K562 (cell line): ENCODE measurements at regions not wholly inside any gene's neighbourhood (a gene's known extent, or its start where the extent isn't known, plus 50 kb on each side); places are given as distances from the start of the nearest gene placed in this dataset.
A peak's percentile ranks its signal among the peaks of the same experiment; 100 is the strongest.

ENCODE experiments used
- ATAC-seq: fragments of 200-7000 bp; cut with Tn5 transposase; 3 replicates; pipeline ENCODE4 v1.9.1; 2020; ENCODE audit warnings: moderate library complexity
- BruUV-seq: library from RNA; stranded (reverse); fragments of 400-500 nt; replicated peaks from 2 replicates; lab custom pipeline; 2021; lab: Mats Ljungman, UMichigan
- CTCF ChIA-PET: fragments of 300-600 bp; formaldehyde crosslinking; extraction: SDS; loops from one replicate; lab custom pipeline; 2021; ENCODE audit warnings: low intra/inter-chr PET ratio; lab: Yijun Ruan, JAX
- POLR2A ChIA-PET: fragments of 300-600, 350-650 bp; sonication (Branson Sonifier 250); formaldehyde crosslinking; extraction: SDS; loops from one replicate; lab custom pipeline; 2021; ENCODE audit warnings: antibody characterized with exemption, inconsistent platforms; lab: Yijun Ruan, JAX
- DNase-seq, 4 experiments: peaks; one replicate each; pipeline versions ENCODE4 v3.0.0 to v3.0.0-alpha.2; 2011 to 2018; ENCODE audit warnings: low spot score in 3 of 4, mixed read lengths in 3 of 4; ENCODE audit errors: extremely low read depth in 1 of 4
- FAIRE-seq: peaks from 2 replicates; lab custom pipeline; 2011; peaks lifted over from hg19 to GRCh38; lab: Jason Lieb, UNC
- H2AFZ ChIP-seq: 2 replicates; pipeline ENCODE4 v1.6.0; 2011; ENCODE audit warnings: low read depth, low read length, control low read depth, inconsistent platforms
- H3K27ac ChIP-seq: fragments of 200-600 bp; 3 replicates; pipeline ENCODE4 v1.8.0; 2011; ENCODE audit warnings: low read depth, mild to moderate bottlenecking, control low read depth, inconsistent platforms, low read length, moderate library complexity, mixed read lengths; ENCODE audit errors: extremely low read depth
- H3K27me3 ChIP-seq, 2 experiments: fragments of 300-600 bp in 1 of 2; 2 replicates in 1 of 2; 3 replicates in 1 of 2; pipeline versions ENCODE4 v1.6.0 to v1.8.0; 2011; ENCODE audit warnings: inconsistent platforms in 2 of 2, low read length in 2 of 2, mild to moderate bottlenecking in 1 of 2, mixed read lengths in 1 of 2, moderate library complexity in 1 of 2; ENCODE audit not compliant: control insufficient read depth in 2 of 2, insufficient read depth in 2 of 2
- H3K36me3 ChIP-seq: fragments of 300-600 bp; 3 replicates; pipeline ENCODE4 v1.8.0; 2011; ENCODE audit warnings: mild to moderate bottlenecking, low read length, inconsistent platforms; ENCODE audit not compliant: control insufficient read depth, insufficient read depth
- H3K4me1 ChIP-seq, 2 experiments: fragments of 200-600 bp in 1 of 2; replicated peaks in 1 of 2; 2 replicates in 1 of 2; 3 replicates in 1 of 2; pipeline versions ENCODE4 v1.5.1 to v1.8.0; 2011; ENCODE audit warnings: inconsistent platforms in 2 of 2, low read length in 2 of 2, mild to moderate bottlenecking in 1 of 2, mixed read lengths in 1 of 2, moderate library complexity in 1 of 2; ENCODE audit not compliant: control insufficient read depth in 2 of 2, insufficient read depth in 2 of 2
- H3K4me2 ChIP-seq: 2 replicates; pipeline ENCODE4 v1.6.1; 2011; ENCODE audit warnings: low read length, control low read depth, inconsistent platforms, mixed read lengths; ENCODE audit not compliant: insufficient read depth
- H3K4me3 ChIP-seq: fragments of 200-600 bp; sonication (generic), shearing (Covaris generic); 2 replicates; pipeline ENCODE4 v1.5.1; 2016; ENCODE audit warnings: control low read depth, inconsistent platforms
- H3K79me2 ChIP-seq: fragments of 200-600 bp; 3 replicates; pipeline ENCODE4 v1.8.0; 2011; ENCODE audit warnings: low read length, inconsistent platforms; ENCODE audit not compliant: control insufficient read depth, insufficient read depth
- H3K9ac ChIP-seq, 2 experiments: 2 replicates each; pipeline versions ENCODE4 v1.6.0 to v1.6.1; 2011; ENCODE audit warnings: low read depth in 2 of 2, low read length in 2 of 2, control low read depth in 1 of 2, inconsistent platforms in 1 of 2, mild to moderate bottlenecking in 1 of 2, mixed read lengths in 1 of 2; ENCODE audit not compliant: insufficient read depth in 1 of 2
- H3K9me1 ChIP-seq: one replicate; pipeline ENCODE4 v1.6.0; 2011; ENCODE audit warnings: inconsistent platforms, mild to moderate bottlenecking, low read length, moderate library complexity; ENCODE audit not compliant: control insufficient read depth, insufficient read depth
- H3K9me3 ChIP-seq: replicated peaks from 2 replicates; pipeline ENCODE4 v1.5.1; 2011; ENCODE audit warnings: low read depth, low read length, inconsistent platforms; ENCODE audit not compliant: control insufficient read depth, insufficient read depth
- H4K20me1 ChIP-seq: replicated peaks from 2 replicates; pipeline ENCODE4 v1.6.1; 2011; ENCODE audit warnings: low read length, inconsistent platforms, mixed read lengths; ENCODE audit not compliant: control insufficient read depth, insufficient read depth
- CBX8 ChIP-seq: fragments of 200-600 bp; sonication (generic); IDR thresholded peaks from 2 replicates; pipeline ENCODE4 v1.6.1; 2012; ENCODE audit warnings: borderline replicate concordance, mixed run types, low read depth, mild to moderate bottlenecking, moderate library complexity, mixed read lengths, low read length, control low read depth, inconsistent platforms; ENCODE audit not compliant: poor library complexity, severe bottlenecking; ENCODE audit errors: extremely low read depth
- CCNT2 ChIP-seq: IDR thresholded peaks from 2 replicates; pipeline ENCODE4 v1.6.1; 2011; ENCODE audit warnings: borderline replicate concordance, low read depth, mild to moderate bottlenecking, moderate library complexity, mixed read lengths, low read length; ENCODE audit not compliant: insufficient read length; ENCODE audit errors: extremely low read depth
- DPF2 ChIP-seq: fragments of 450-650 bp; IDR thresholded peaks from 2 replicates; pipeline ENCODE4 v1.6.1; 2016
- EP300 ChIP-seq: IDR thresholded peaks from 2 replicates; pipeline ENCODE4 v1.6.1; 2012; ENCODE audit warnings: low read length, improper control_type of control experiment
- FOXJ3 ChIP-seq: sonication (generic); formaldehyde crosslinking; IDR thresholded peaks from 2 replicates; pipeline ENCODE4 v1.4.0; 2020; ENCODE audit warnings: mild to moderate bottlenecking, missing genetic modification reagents
- FOXK2 ChIP-seq, 2 experiments: fragments of 450-650 bp; IDR thresholded peaks in 1 of 2; conservative IDR thresholded peaks in 1 of 2; 2 replicates each; pipeline ENCODE4 v1.6.1; 2016; ENCODE audit warnings: low read depth in 2 of 2, mild to moderate bottlenecking in 1 of 2
- HDAC3 ChIP-seq: fragments of 450-650 bp; IDR thresholded peaks from 2 replicates; pipeline ENCODE4 v1.6.1; 2018; ENCODE audit warnings: borderline replicate concordance, mild to moderate bottlenecking, moderate library complexity; ENCODE audit not compliant: partially characterized antibody
- HDAC8 ChIP-seq: fragments of 450-650 bp; IDR thresholded peaks from 2 replicates; pipeline ENCODE4 v1.6.1; 2016; ENCODE audit warnings: mild to moderate bottlenecking, missing genetic modification characterization, moderate library complexity, missing compliant biosample characterization
- ILF3 ChIP-seq: fragments of 450-650 bp; IDR thresholded peaks from 2 replicates; pipeline ENCODE4 v1.6.1; 2018; ENCODE audit warnings: antibody characterized with exemption, mild to moderate bottlenecking, moderate library complexity, borderline replicate concordance
- MAFG ChIP-seq: fragments of 450-650 bp; conservative IDR thresholded peaks from 2 replicates; pipeline ENCODE4 v1.6.1; 2016; ENCODE audit warnings: missing genetic modification characterization, missing compliant biosample characterization
- MAFK ChIP-seq: IDR thresholded peaks from 2 replicates; pipeline ENCODE4 v1.6.1; 2011; ENCODE audit warnings: low read length, improper control_type of control experiment
- MYBL2 ChIP-seq, 2 experiments: fragments of 450-650 bp in 1 of 2; sonication (generic) in 1 of 2; formaldehyde crosslinking in 1 of 2; IDR thresholded peaks; 2 replicates each; pipeline versions ENCODE4 v1.6.1 to v1.8.1; 2017 to 2022; ENCODE audit warnings: borderline replicate concordance in 1 of 2, inconsistent platforms in 1 of 2, low read depth in 1 of 2, mild to moderate bottlenecking in 1 of 2, missing genetic modification reagents in 1 of 2, moderate library complexity in 1 of 2
- NCOA2 ChIP-seq, 2 experiments: fragments of 450-650 bp; IDR thresholded peaks; 2 replicates each; pipeline ENCODE4 v1.6.1; 2018; ENCODE audit warnings: mild to moderate bottlenecking in 2 of 2, moderate library complexity in 1 of 2; ENCODE audit not compliant: partially characterized antibody in 2 of 2
- RB1 ChIP-seq: fragments of 450-650 bp; IDR thresholded peaks from 2 replicates; pipeline ENCODE4 v1.6.1; 2017; ENCODE audit warnings: low read depth, mild to moderate bottlenecking
- TGIF2 ChIP-seq: sonication (generic); formaldehyde crosslinking; IDR thresholded peaks from 2 replicates; pipeline ENCODE4 v1.8.1; 2022; ENCODE audit warnings: mild to moderate bottlenecking, missing genetic modification reagents, moderate library complexity
- ZFP36 ChIP-seq: fragments of 150-350 bp; IDR thresholded peaks from 2 replicates; pipeline ENCODE4 v1.6.1; 2018; ENCODE audit warnings: low read length, low read depth; ENCODE audit not compliant: partially characterized antibody
- ZNF263 ChIP-seq: sonication (generic); formaldehyde crosslinking; IDR thresholded peaks from 2 replicates; pipeline ENCODE4 v1.8.0; 2022; ENCODE audit warnings: mild to moderate bottlenecking, missing genetic modification reagents, borderline replicate concordance
- WGBS: fragments of 100-300 bp; shearing (Covaris generic); methylation state at CpG from one replicate; pipeline ENCODE4 v1.1.6; 2016; ENCODE audit warnings: low coverage, mixed read lengths; ENCODE audit not compliant: insufficient coverage; ENCODE audit errors: missing lambda C conversion rate; 5-methylcytosine and 5-hydroxymethylcytosine counted together
- in situ Hi-C: fragments of 300-500 bp; cut with MboI; formaldehyde crosslinking; loops from 4 replicates; pipeline ENCODE4 v1.15.0; 2018; ENCODE audit warnings: inconsistent platforms, mixed read lengths
- intact Hi-C: fragments of 100-400 bp; cut with micrococcal nuclease; formaldehyde crosslinking; loops from 2 replicates; pipeline ENCODE4 v1.14.2; 2022
- TF ChIP-seq, protein P1 (sequence below): fragments of 450-650 bp; IDR thresholded peaks from 2 replicates; pipeline ENCODE4 v1.6.1; 2016
- TF ChIP-seq, protein P2 (sequence below): sonication (generic); formaldehyde crosslinking; IDR thresholded peaks from 2 replicates; pipeline ENCODE4 v1.8.1; 2023; ENCODE audit warnings: mild to moderate bottlenecking, missing genetic modification reagents

DNA sequence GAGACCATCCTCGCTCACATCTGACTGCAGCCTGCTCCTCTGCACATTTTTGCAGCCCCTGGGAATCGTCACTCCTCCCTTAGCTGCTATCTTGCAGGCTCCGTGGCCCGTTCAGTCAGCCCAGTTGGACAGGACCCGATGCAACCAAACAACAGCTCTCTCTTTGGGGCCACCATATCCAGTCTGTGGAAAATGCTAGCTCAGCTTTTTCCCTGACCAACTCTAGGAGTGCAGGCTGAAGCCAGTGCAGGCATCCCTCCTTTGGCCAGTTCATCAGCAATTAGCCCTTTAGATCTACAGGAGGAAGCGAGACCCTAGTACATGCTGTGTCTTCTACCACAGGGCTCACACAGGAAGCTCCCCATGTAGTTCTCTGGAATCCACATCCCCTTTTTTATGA lies 182.1 kb downstream of the HS3ST3A1 start:
- Histone ChIP-seq H3K4me2 (no peak overlapping the region), H3K27me3 (no peaks in the 10 kb centered on the region), H3K36me3 (no peaks in the 10 kb centered on the region), H3K79me2 (no peaks in the 10 kb centered on the region), H3K9me3 (no peaks in the 10 kb centered on the region), H4K20me1 (no peaks in the 10 kb centered on the region), H3K4me3 (no peak overlapping the region), H3K4me1 (peaks cover 0 to 15% of the 10 kb centered on the region in 2 experiments; a peak in 3 of 5 replicates), H2AFZ (no peak overlapping the region), H3K9me1 (no peaks in the 10 kb centered on the region), H3K9ac (no peak overlapping the region), H3K27ac (no peak overlapping the region)
- ChIA-PET CTCF (no interaction called here), POLR2A (interaction anchor here (1.2 kb wide), 1 partner anchor 91 kb away, joined by 4 read pairs; no protein-coding TSS in a partner anchor)
- 38% methylated on average over 2 of the region's 6 CpGs for WGBS
- FAIRE-seq (no peak), DNase-seq (no peak), ATAC-seq (no peak; the same call in 2 of the 3 replicates)
- in situ Hi-C loops (no loop called here), intact Hi-C loops (no loop called here)
- BruUV-seq, result no TSS peak
- TF ChIP-seq RB1 (no peak), FOXK2 (conservative IDR thresholded peaks at IDR 0.05 in 1 of 2, IDR thresholded peaks at IDR 0.05 in 1 of 2; ENCODE audit: low read depth in 2 of 2) (no peak), FOXJ3 (CRISPR knock-in tag) (no peak), TGIF2 (CRISPR knock-in tag) (no peak), HDAC3 (no peak), CBX8 (no peak), NCOA2 (IDR thresholded peaks at IDR 0.05; ENCODE audit: partially characterized antibody in 2 of 2) (no peak), MYBL2 (IDR thresholded peaks at IDR 0.05; ENCODE audit: low read depth) (no peak), MYBL2 (CRISPR knock-in tag; IDR thresholded peaks at IDR 0.05; ENCODE audit: borderline replicate concordance) (no peak), DPF2 (no peak), ZNF263 (no peak), MAFK (peak; percentile 78), MAFG (tag) (peak; percentile 80), EP300 (no peak), CCNT2 (no peak), HDAC8 (no peak), ILF3 (no peak), ZFP36 (no peak)
- TF ChIP-seq, protein P1, sequence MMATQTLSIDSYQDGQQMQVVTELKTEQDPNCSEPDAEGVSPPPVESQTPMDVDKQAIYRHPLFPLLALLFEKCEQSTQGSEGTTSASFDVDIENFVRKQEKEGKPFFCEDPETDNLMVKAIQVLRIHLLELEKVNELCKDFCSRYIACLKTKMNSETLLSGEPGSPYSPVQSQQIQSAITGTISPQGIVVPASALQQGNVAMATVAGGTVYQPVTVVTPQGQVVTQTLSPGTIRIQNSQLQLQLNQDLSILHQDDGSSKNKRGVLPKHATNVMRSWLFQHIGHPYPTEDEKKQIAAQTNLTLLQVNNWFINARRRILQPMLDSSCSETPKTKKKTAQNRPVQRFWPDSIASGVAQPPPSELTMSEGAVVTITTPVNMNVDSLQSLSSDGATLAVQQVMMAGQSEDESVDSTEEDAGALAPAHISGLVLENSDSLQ, result no peak
- TF ChIP-seq, protein P2, sequence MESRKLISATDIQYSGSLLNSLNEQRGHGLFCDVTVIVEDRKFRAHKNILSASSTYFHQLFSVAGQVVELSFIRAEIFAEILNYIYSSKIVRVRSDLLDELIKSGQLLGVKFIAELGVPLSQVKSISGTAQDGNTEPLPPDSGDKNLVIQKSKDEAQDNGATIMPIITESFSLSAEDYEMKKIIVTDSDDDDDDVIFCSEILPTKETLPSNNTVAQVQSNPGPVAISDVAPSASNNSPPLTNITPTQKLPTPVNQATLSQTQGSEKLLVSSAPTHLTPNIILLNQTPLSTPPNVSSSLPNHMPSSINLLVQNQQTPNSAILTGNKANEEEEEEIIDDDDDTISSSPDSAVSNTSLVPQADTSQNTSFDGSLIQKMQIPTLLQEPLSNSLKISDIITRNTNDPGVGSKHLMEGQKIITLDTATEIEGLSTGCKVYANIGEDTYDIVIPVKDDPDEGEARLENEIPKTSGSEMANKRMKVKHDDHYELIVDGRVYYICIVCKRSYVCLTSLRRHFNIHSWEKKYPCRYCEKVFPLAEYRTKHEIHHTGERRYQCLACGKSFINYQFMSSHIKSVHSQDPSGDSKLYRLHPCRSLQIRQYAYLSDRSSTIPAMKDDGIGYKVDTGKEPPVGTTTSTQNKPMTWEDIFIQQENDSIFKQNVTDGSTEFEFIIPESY (CRISPR knock-in tag), result no peak
